Sigmoid colon (tissue), 6 donors: ENCODE measurements at regions not wholly inside any gene's neighbourhood (a gene's known extent, or its start where the extent isn't known, plus 50 kb on each side); places are given as distances from the start of the nearest gene placed in this dataset.

ENCODE experiments used
- DNase-seq: peaks from one replicate; pipeline ENCODE4 v3.0.0-alpha.2; 2019
- H3K27ac ChIP-seq, 4 donors: fragments of 200-600 bp; sonication (generic); one replicate each; pipeline ENCODE4 v1.5.1; 2016 to 2019; ENCODE audit warnings: mild to moderate bottlenecking in 1 of 4
- H3K27me3 ChIP-seq, 3 donors: fragments of 200-600 bp; sonication (generic); one replicate each; pipeline ENCODE4 v1.5.1; 2019; ENCODE audit warnings: mild to moderate bottlenecking in 1 of 3
- H3K36me3 ChIP-seq, 4 donors: fragments of 200-600 bp; sonication (generic); one replicate each; pipeline ENCODE4 v1.5.1; 2016 to 2019
- H3K4me1 ChIP-seq, 4 donors: fragments of 200-600 bp; sonication (generic); one replicate each; pipeline ENCODE4 v1.5.1; 2017 to 2019
- H3K4me3 ChIP-seq, 4 donors: fragments of 200-600 bp; sonication (generic); one replicate each; pipeline ENCODE4 v1.5.1; 2017 to 2019; ENCODE audit warnings: mild to moderate bottlenecking in 2 of 4, moderate library complexity in 1 of 4
- H3K9me3 ChIP-seq, 4 donors: fragments of 200-600 bp in 3 of 4; sonication (generic) in 3 of 4; one replicate each; pipeline versions ENCODE4 v1.5.1 to v1.6.1; 2013 to 2019
- EP300 ChIP-seq, 4 donors: sonication (generic); formaldehyde crosslinking; IDR thresholded peaks; one replicate each; pipeline ENCODE4 v1.6.1; 2017; ENCODE audit warnings: antibody characterized with exemption in 4 of 4
- POLR2A ChIP-seq, 2 donors: fragments of 450-650 bp; IDR thresholded peaks; one replicate each; pipeline ENCODE4 v1.6.1; 2016; ENCODE audit warnings: antibody characterized with exemption in 2 of 2, mild to moderate bottlenecking in 2 of 2, moderate library complexity in 2 of 2
- POLR2AphosphoS5 ChIP-seq, 4 donors: sonication (generic); formaldehyde crosslinking; IDR thresholded peaks; one replicate each; pipeline ENCODE4 v1.6.1; 2017; ENCODE audit warnings: antibody characterized with exemption in 4 of 4
- WGBS, 2 donors: extraction: QIAGEN DNeasy Blood & Tissue Kit; methylation state at CpG; one replicate each; pipeline ENCODE4 v1.1.7; 2013; 5-methylcytosine and 5-hydroxymethylcytosine counted together
- intact Hi-C: fragments of 100-400 bp; cut with DNase I; formaldehyde crosslinking; loops from one replicate; pipeline ENCODE4 v1.15.1; 2023
- TF ChIP-seq, protein P1 (sequence below), 4 experiments: fragments of 450-650 bp in 3 of 4; fragments of 200-600 bp in 1 of 4; IDR thresholded peaks; one replicate each; pipeline ENCODE4 v1.5.1; 2016 to 2019; ENCODE audit warnings: antibody characterized with exemption in 4 of 4, mild to moderate bottlenecking in 3 of 4, moderate library complexity in 2 of 4
- donor health status: healthy with polysubstance abuse.
- donor health status: healthy.

DNA sequence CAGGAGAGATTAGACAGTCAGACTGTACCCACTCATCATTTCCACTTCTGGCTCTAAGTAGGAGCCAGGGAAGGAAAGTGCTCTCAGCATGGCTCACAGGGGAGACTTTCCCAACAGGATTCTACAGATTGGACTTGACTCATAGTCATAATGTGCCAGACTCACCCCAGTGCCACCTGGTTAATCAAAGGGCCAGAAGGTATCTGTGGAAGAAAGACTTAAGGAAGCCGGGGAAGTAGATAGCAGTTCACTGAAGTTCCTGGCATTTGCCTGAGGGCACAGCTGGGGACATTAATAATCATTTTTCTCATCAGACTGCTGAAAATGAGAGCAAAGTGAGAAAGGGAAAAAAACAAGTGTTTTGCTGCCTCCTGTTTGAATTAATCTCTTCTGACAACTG lies 717.5 kb downstream of the TUSC7 start:
- Histone ChIP-seq H3K36me3 (no peaks in the 10 kb centered on the region), H3K9me3 (no peaks in the 10 kb centered on the region), H3K27me3 (no peaks in the 10 kb centered on the region), H3K27ac (no peak overlapping the region), H3K4me3 (no peak overlapping the region), H3K4me1 (no peaks in the 10 kb centered on the region)
- TF ChIP-seq POLR2A (IDR thresholded peaks at IDR 0.05) (no peak), POLR2AphosphoS5 (IDR thresholded peaks at IDR 0.05) (no peak), EP300 (IDR thresholded peaks at IDR 0.05) (no peak)
- TF ChIP-seq, protein P1, sequence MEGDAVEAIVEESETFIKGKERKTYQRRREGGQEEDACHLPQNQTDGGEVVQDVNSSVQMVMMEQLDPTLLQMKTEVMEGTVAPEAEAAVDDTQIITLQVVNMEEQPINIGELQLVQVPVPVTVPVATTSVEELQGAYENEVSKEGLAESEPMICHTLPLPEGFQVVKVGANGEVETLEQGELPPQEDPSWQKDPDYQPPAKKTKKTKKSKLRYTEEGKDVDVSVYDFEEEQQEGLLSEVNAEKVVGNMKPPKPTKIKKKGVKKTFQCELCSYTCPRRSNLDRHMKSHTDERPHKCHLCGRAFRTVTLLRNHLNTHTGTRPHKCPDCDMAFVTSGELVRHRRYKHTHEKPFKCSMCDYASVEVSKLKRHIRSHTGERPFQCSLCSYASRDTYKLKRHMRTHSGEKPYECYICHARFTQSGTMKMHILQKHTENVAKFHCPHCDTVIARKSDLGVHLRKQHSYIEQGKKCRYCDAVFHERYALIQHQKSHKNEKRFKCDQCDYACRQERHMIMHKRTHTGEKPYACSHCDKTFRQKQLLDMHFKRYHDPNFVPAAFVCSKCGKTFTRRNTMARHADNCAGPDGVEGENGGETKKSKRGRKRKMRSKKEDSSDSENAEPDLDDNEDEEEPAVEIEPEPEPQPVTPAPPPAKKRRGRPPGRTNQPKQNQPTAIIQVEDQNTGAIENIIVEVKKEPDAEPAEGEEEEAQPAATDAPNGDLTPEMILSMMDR (IDR thresholded peaks at IDR 0.05): no peak
- intact Hi-C loops: no loop called here
- WGBS, 2 donors: 90 to 94% methylated on average over 1 of the region's 1 CpG
- DNase-seq: no peak

DNA sequence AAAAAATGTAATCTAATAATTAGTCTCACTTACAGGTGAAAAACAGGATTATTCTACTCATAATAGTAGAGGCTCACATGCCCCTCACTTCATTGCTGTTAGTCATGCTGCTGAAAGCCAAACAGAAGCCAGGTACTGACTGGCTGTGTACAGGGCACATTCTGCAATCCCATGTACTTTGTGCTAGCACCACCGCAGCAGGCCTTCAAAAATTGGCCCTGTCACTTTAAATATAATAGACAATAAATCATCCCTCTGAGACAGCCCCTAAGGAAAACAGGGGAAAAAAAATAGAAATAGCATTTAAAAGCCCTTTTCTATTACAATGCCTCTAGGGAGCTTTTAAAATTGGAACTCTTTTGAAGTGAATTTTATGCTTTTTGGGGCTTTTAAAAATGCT lies 723.8 kb downstream of the TUSC7 start:
- intact Hi-C loops: no loop called here
- Histone ChIP-seq H3K9me3 (no peaks in the 10 kb centered on the region), H3K27me3 (no peaks in the 10 kb centered on the region), H3K36me3 (no peaks in the 10 kb centered on the region), H3K4me3 (no peak overlapping the region), H3K27ac (no peak overlapping the region), H3K4me1 (peaks cover 0 to 7% (median 0%) of the 10 kb centered on the region in 4 donors)
- DNase-seq: no peak
- 51 to 84% methylated on average over 1 of the region's 1 CpG for WGBS, 2 donors
- no peak for TF ChIP-seq POLR2A (IDR thresholded peaks at IDR 0.05)
- TF ChIP-seq POLR2AphosphoS5 (IDR thresholded peaks at IDR 0.05): no peak
- no peak for TF ChIP-seq EP300 (IDR thresholded peaks at IDR 0.05)
- TF ChIP-seq, protein P1 (IDR thresholded peaks at IDR 0.05): no peak

DNA sequence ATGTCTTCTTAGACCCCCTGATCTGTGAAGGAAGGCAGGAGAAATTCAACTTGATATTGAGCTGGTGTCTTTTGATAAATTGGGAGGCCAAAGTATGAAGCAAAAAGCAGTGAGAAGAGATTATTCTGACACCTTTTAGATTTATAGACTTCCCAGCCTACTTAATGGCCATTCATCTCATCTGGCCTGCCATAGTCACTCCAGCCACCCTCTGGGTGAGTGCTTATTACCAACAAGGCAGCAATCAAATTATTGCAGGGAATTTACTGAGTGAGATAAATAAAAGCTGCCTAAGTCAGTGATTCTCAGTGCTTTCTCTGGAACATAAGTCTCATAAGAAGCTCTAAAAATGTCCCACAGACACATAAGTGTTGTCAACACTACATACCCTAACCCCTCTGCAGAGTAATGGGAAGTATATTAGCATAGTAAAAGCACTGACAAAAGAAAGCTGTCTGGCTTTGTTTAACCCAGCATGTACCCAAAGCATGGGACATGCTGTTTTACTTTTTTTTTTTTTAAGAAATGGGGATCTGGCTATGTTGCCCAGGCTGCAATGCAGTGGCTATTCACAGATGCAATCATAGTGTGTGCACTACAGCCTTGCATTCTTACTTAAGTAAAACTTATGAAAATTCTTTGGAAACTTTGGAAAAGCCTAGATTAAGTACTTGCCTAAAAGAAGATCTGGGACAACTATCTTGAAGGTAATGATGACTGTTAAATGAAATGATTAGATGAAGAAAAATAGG lies 725.3 kb downstream of the TUSC7 start:
- no peaks in the 10 kb centered on the region for H3K36me3 ChIP-seq
- H3K9me3 ChIP-seq: no peaks in the 10 kb centered on the region
- DNase-seq: no peak
- no peak overlapping the region for H3K27ac ChIP-seq
- intact Hi-C loops: no loop called here
- no peaks in the 10 kb centered on the region for H3K27me3 ChIP-seq
- no peak for TF ChIP-seq POLR2AphosphoS5 (IDR thresholded peaks at IDR 0.05)
- TF ChIP-seq, protein P1 (IDR thresholded peaks at IDR 0.05): no peak
- TF ChIP-seq EP300 (IDR thresholded peaks at IDR 0.05): no peak
- TF ChIP-seq POLR2A (IDR thresholded peaks at IDR 0.05): no peak
- H3K4me1 ChIP-seq: peaks cover 0 to 7% (median 0%) of the 10 kb centered on the region in 4 donors
- no peak overlapping the region for H3K4me3 ChIP-seq

DNA sequence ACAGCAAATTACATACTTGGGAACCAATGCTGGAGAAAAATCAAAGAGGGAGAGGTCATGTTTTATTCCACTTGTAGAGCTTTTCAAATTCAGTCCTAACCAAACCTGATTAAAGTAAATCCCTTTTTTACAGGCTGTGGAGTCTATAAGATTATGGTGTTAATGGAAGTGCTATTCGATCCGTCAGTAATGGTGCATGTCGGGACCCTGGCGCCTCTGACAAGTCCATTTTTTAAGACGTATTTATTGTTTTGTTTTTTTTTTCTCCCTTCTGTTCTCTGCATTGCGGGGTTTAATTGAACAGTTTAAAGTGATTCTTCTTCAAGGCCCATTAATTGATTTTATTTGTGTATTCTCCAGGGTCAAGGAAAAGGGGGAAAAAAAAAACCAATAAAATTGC lies 725.9 kb downstream of the TUSC7 start:
- no peaks in the 10 kb centered on the region for H3K27me3 ChIP-seq
- WGBS, 2 donors: 94% methylated on average over 6 of the region's 6 CpGs
- no peaks in the 10 kb centered on the region for H3K9me3 ChIP-seq
- no peak overlapping the region for H3K4me3 ChIP-seq
- intact Hi-C loops: no loop called here
- DNase-seq: no peak
- no peaks in the 10 kb centered on the region for H3K36me3 ChIP-seq
- H3K27ac ChIP-seq: no peak overlapping the region
- TF ChIP-seq EP300 (IDR thresholded peaks at IDR 0.05): no peak
- TF ChIP-seq, protein P1 (IDR thresholded peaks at IDR 0.05): no peak
- peaks cover 0 to 7% (median 0%) of the 10 kb centered on the region in 4 donors for H3K4me1 ChIP-seq

DNA sequence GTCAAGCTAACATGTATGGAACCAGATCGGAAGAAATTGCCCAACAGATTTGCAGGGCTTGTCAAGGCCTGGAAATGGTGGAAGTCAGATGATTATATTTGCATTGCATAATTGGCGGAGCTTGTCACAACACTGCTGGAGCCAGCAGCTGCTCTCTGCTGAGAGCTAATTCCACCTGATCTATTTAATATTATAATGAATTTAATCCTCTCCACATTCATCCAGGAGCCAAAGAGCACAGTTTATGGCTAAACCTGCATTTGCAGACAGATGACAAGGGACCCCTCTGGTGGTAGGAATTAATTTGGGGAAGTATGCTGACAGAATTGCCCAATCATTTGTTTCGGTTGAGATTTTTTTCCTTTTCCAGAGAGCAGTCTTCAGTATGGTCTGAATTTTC lies 730.2 kb downstream of the TUSC7 start:
- Histone ChIP-seq H3K9me3 (no peaks in the 10 kb centered on the region), H3K36me3 (no peaks in the 10 kb centered on the region), H3K4me1 (no peaks in the 10 kb centered on the region), H3K27me3 (no peaks in the 10 kb centered on the region), H3K4me3 (no peak overlapping the region), H3K27ac (no peak overlapping the region)
- 76 to 80% methylated on average over 3 of the region's 3 CpGs for WGBS, 2 donors
- TF ChIP-seq POLR2AphosphoS5 (IDR thresholded peaks at IDR 0.05) (no peak), EP300 (IDR thresholded peaks at IDR 0.05) (no peak), POLR2A (IDR thresholded peaks at IDR 0.05) (no peak)
- TF ChIP-seq, protein P1 (IDR thresholded peaks at IDR 0.05): no peak
- no peak for DNase-seq
- intact Hi-C loops: no loop called here
